ENCODE measurements at regions not wholly inside any gene's neighbourhood (a gene's known extent, or its start where the extent isn't known, plus 50 kb on each side); places are given as distances from the start of the nearest gene placed in this dataset.

- Histone ChIP-seq H3K4me1 (ENCODE audit: low read depth) (no peaks in the 10 kb centered on the region), H3K4me3 (no peak overlapping the region), H3K27ac (no peak overlapping the region), H3K27me3 (no peaks in the 10 kb centered on the region), H3K36me3 (no peaks in the 10 kb centered on the region), H3K9me3 (ENCODE audit: low read depth) (no peaks in the 10 kb centered on the region)
- TF ChIP-seq CTCF (IDR thresholded peaks at IDR 0.05; ENCODE audit: low read depth, low read length) = no peak
- no peak for DNase-seq (ENCODE audit: low read depth in 1 of 2, low spot score in 1 of 2)
Observed at GRCh38 chr16:60061396-60061795, 1327.3 kb upstream of the GOT2 start.

- H3K4me3 ChIP-seq = no peak overlapping the region
- no peak for TF ChIP-seq CTCF (IDR thresholded peaks at IDR 0.05; ENCODE audit: low read depth, low read length)
- H3K27me3 ChIP-seq = no peaks in the 10 kb centered on the region
- H3K27ac ChIP-seq = no peak overlapping the region
- H3K4me1 ChIP-seq (ENCODE audit: low read depth) = no peaks in the 10 kb centered on the region
- H3K36me3 ChIP-seq = no peaks in the 10 kb centered on the region
- no peak for DNase-seq (ENCODE audit: low read depth in 1 of 2, low spot score in 1 of 2)
- H3K9me3 ChIP-seq (ENCODE audit: low read depth) = no peaks in the 10 kb centered on the region
Observed at GRCh38 chr16:60060731-60061130, 1326.6 kb upstream of the GOT2 start.

- H3K36me3 ChIP-seq = no peaks in the 10 kb centered on the region
- no peaks in the 10 kb centered on the region for H3K9me3 ChIP-seq (ENCODE audit: low read depth)
- no peak overlapping the region for H3K27ac ChIP-seq
- H3K4me3 ChIP-seq = no peak overlapping the region
- no peak for TF ChIP-seq CTCF (IDR thresholded peaks at IDR 0.05; ENCODE audit: low read depth, low read length)
- H3K4me1 ChIP-seq (ENCODE audit: low read depth) = no peaks in the 10 kb centered on the region
- DNase-seq (ENCODE audit: low read depth in 1 of 2, low spot score in 1 of 2) = no peak
- no peaks in the 10 kb centered on the region for H3K27me3 ChIP-seq
Observed at GRCh38 chr16:60059141-60059540, 1325.0 kb upstream of the GOT2 start.

GRCh38 chr16:60041671-60042070, 1307.6 kb upstream of the GOT2 start:
- no peak for TF ChIP-seq CTCF (IDR thresholded peaks at IDR 0.05; ENCODE audit: low read depth, low read length)
- no peaks in the 10 kb centered on the region for H3K9me3 ChIP-seq (ENCODE audit: low read depth)
- H3K27me3 ChIP-seq = no peaks in the 10 kb centered on the region
- H3K4me3 ChIP-seq = no peak overlapping the region
- no peaks in the 10 kb centered on the region for H3K36me3 ChIP-seq
- H3K4me1 ChIP-seq (ENCODE audit: low read depth) = no peaks in the 10 kb centered on the region
- no peak for DNase-seq (ENCODE audit: low read depth in 1 of 2, low spot score in 1 of 2)
- H3K27ac ChIP-seq = no peak overlapping the region

GRCh38 chr16:60031740-60032139, 1297.6 kb upstream of the GOT2 start:
- no peak for DNase-seq (ENCODE audit: low read depth in 1 of 2, low spot score in 1 of 2)
- H3K4me1 ChIP-seq (ENCODE audit: low read depth) = no peaks in the 10 kb centered on the region
- no peaks in the 10 kb centered on the region for H3K9me3 ChIP-seq (ENCODE audit: low read depth)
- no peaks in the 10 kb centered on the region for H3K36me3 ChIP-seq
- H3K27ac ChIP-seq = no peak overlapping the region
- H3K27me3 ChIP-seq = no peaks in the 10 kb centered on the region
- no peak overlapping the region for H3K4me3 ChIP-seq
- TF ChIP-seq CTCF (IDR thresholded peaks at IDR 0.05; ENCODE audit: low read depth, low read length) = no peak

GRCh38 chr16:60027351-60027750, 1293.2 kb upstream of the GOT2 start:
- no peak for TF ChIP-seq CTCF (IDR thresholded peaks at IDR 0.05; ENCODE audit: low read depth, low read length)
- H3K36me3 ChIP-seq = no peaks in the 10 kb centered on the region
- no peaks in the 10 kb centered on the region for H3K4me1 ChIP-seq (ENCODE audit: low read depth)
- no peak for DNase-seq (ENCODE audit: low read depth in 1 of 2, low spot score in 1 of 2)
- H3K27me3 ChIP-seq = no peaks in the 10 kb centered on the region
- no peaks in the 10 kb centered on the region for H3K9me3 ChIP-seq (ENCODE audit: low read depth)
- H3K4me3 ChIP-seq = no peak overlapping the region
- no peak overlapping the region for H3K27ac ChIP-seq

All from cardiac muscle cell (in vitro differentiated cells and primary cell).